Inflammatory macrophage (primary cell): ENCODE measurements at regions not wholly inside any gene's neighbourhood (a gene's known extent, or its start where the extent isn't known, plus 50 kb on each side); places are given as distances from the start of the nearest gene placed in this dataset.
"Not testable (repeated sequence)": the region's sequence is repeated elsewhere in the genome, so short reads cannot be mapped to it uniquely, and the experiment has no call there.

Experiments used
- DNase-seq, 2 donors: peaks; one replicate each; pipeline ENCODE4 v3.0.0-alpha.2; 2020 to 2022

- DNase-seq, result no peak
These were observed 546.0 kb upstream of the RGMB start for GRCh38 chr5:98227489-98227888.

GRCh38 chr5:98231089-98231488, 542.4 kb upstream of the RGMB start:
- no peak for DNase-seq

- DNase-seq, result not testable (repeated sequence)
These were observed 535.7 kb upstream of the RGMB start for GRCh38 chr5:98237794-98238193.

- DNase-seq, result no peak
These were observed 529.5 kb upstream of the RGMB start for GRCh38 chr5:98243972-98244371.

- no peak for DNase-seq
These were observed 524.5 kb upstream of the RGMB start for GRCh38 chr5:98248949-98249348.

GRCh38 chr5:98258939-98259338, 514.5 kb upstream of the RGMB start:
- DNase-seq, result no peak

GRCh38 chr5:98259595-98259994, 513.9 kb upstream of the RGMB start:
- DNase-seq, result no peak

GRCh38 chr5:98263084-98263483, 510.4 kb upstream of the RGMB start:
- no peak for DNase-seq

GRCh38 chr5:98268162-98268860, 505.2 kb upstream of the RGMB start:
- DNase-seq, result no peak

- no peak for DNase-seq
These were observed 497.5 kb upstream of the RGMB start for GRCh38 chr5:98275980-98276379.

GRCh38 chr5:98282521-98282920, 490.9 kb upstream of the RGMB start:
- no peak for DNase-seq

- no peak for DNase-seq
These were observed 481.0 kb upstream of the RGMB start for GRCh38 chr5:98292496-98292895.

- no peak for DNase-seq
These were observed 477.0 kb upstream of the RGMB start for GRCh38 chr5:98296426-98296825.

- no peak for DNase-seq
These were observed 474.0 kb upstream of the RGMB start for GRCh38 chr5:98299435-98299834.

- no peak for DNase-seq
These were observed 471.9 kb upstream of the RGMB start for GRCh38 chr5:98301547-98301946.

GRCh38 chr5:98307811-98308210, 465.7 kb upstream of the RGMB start:
- DNase-seq, result no peak

- no peak for DNase-seq
These were observed 465.2 kb upstream of the RGMB start for GRCh38 chr5:98308231-98308630.

GRCh38 chr5:98308960-98309359, 464.5 kb upstream of the RGMB start:
- DNase-seq, result no peak

GRCh38 chr5:98309785-98310598, 463.5 kb upstream of the RGMB start:
- DNase-seq, result no peak

GRCh38 chr5:98314292-98314691, 459.2 kb upstream of the RGMB start:
- no peak for DNase-seq

GRCh38 chr5:98318386-98318785, 455.1 kb upstream of the RGMB start:
- no peak for DNase-seq

GRCh38 chr5:98319299-98320011, 454.0 kb upstream of the RGMB start:
- no peak for DNase-seq

GRCh38 chr5:98320343-98320742, 453.1 kb upstream of the RGMB start:
- no peak for DNase-seq

GRCh38 chr5:98321361-98321760, 452.1 kb upstream of the RGMB start:
- DNase-seq, result no peak
